PC-3 (cell line): ENCODE measurements at regions not wholly inside any gene's neighbourhood (a gene's known extent, or its start where the extent isn't known, plus 50 kb on each side); places are given as distances from the start of the nearest gene placed in this dataset.

Source experiments
- ATAC-seq: fragments of 200-7000 bp; cut with Tn5 transposase; 2 replicates; pipeline ENCODE4 v1.9.1; 2020; ENCODE audit warnings: mild to moderate bottlenecking, moderate library complexity
- BruUV-seq: library from RNA; stranded (reverse); fragments of 400-500 nt; replicated peaks from 2 replicates; lab custom pipeline; 2021; lab: Mats Ljungman, UMichigan
- CTCF ChIA-PET: fragments of 300-600 bp; sonication (Branson Sonifier 250); formaldehyde crosslinking; loops from one replicate; lab custom pipeline; 2022; ENCODE audit warnings: antibody characterized with exemption; lab: Charles Lee
- POLR2A ChIA-PET: fragments of 300-600 bp; sonication (Branson Sonifier 250); formaldehyde crosslinking; loops from one replicate; lab custom pipeline; 2022; ENCODE audit warnings: antibody characterized with exemption; ENCODE audit not compliant: unreplicated experiment; lab: Charles Lee
- DNase-seq: peaks from one replicate; pipeline ENCODE4 v3.0.0-alpha.2; 2015
- H2AFZ ChIP-seq: fragments of 300-600 bp; sonication (generic); 2 replicates; pipeline ENCODE4 v1.6.0; 2016; ENCODE audit warnings: antibody characterized with exemption, low read length
- H3F3A ChIP-seq: fragments of 300-600 bp; sonication (generic); one replicate; pipeline ENCODE4 v1.6.0; 2017; ENCODE audit warnings: antibody characterized with exemption, low read length, control low read depth, mild to moderate bottlenecking; ENCODE audit not compliant: unreplicated experiment
- H3K27ac ChIP-seq: fragments of 300-600 bp; sonication (generic); 2 replicates; pipeline ENCODE4 v1.5.1; 2016; ENCODE audit warnings: mild to moderate bottlenecking, low read length
- H3K27me3 ChIP-seq: fragments of 300-600 bp; sonication (generic); 2 replicates; pipeline ENCODE4 v1.6.1; 2016; ENCODE audit warnings: low read length, mixed read lengths
- H3K36me3 ChIP-seq: fragments of 300-600 bp; sonication (generic); 2 replicates; pipeline ENCODE4 v1.6.1; 2016; ENCODE audit warnings: low read depth, mixed run types, low read length, mixed read lengths
- H3K4me1 ChIP-seq: fragments of 300-600 bp; sonication (generic); 2 replicates; pipeline ENCODE4 v1.5.1; 2016; ENCODE audit warnings: low read length; ENCODE audit not compliant: insufficient read depth
- H3K4me2 ChIP-seq: fragments of 300-600 bp; sonication (generic); 2 replicates; pipeline ENCODE4 v1.6.0; 2016; ENCODE audit warnings: low read length
- H3K4me3 ChIP-seq: fragments of 300-600 bp; sonication (generic); 2 replicates; pipeline ENCODE4 v1.5.1; 2016; ENCODE audit warnings: mild to moderate bottlenecking, low read length, mixed read lengths
- H3K79me2 ChIP-seq: fragments of 300-600 bp; sonication (generic); 2 replicates; pipeline ENCODE4 v1.6.1; 2017; ENCODE audit warnings: low read length, mixed read lengths
- H3K9ac ChIP-seq: fragments of 300-600 bp; sonication (generic); 2 replicates; pipeline ENCODE4 v1.6.0; 2016; ENCODE audit warnings: mild to moderate bottlenecking, low read length
- H3K9me2 ChIP-seq: fragments of 300-600 bp; sonication (generic); replicated peaks from 2 replicates; pipeline ENCODE4 v1.6.1; 2016; ENCODE audit warnings: mixed run types, low read length, mixed read lengths
- H3K9me3 ChIP-seq: fragments of 300-600 bp; sonication (generic); 2 replicates; pipeline ENCODE4 v1.6.1; 2016; ENCODE audit warnings: low read length, mixed read lengths
- H4K20me1 ChIP-seq: fragments of 300-600 bp; sonication (generic); 2 replicates; pipeline ENCODE4 v1.6.1; 2016; ENCODE audit warnings: low read length, mixed read lengths
- CTCF ChIP-seq: fragments of 300-600 bp; sonication (generic); conservative IDR thresholded peaks from 2 replicates; pipeline ENCODE4 v1.5.1; 2017; ENCODE audit warnings: antibody characterized with exemption, low read depth, mild to moderate bottlenecking, low read length
- EZH2 ChIP-seq: fragments of 300-600 bp; sonication (generic); IDR thresholded peaks from one replicate; pipeline ENCODE4 v1.6.1; 2017; ENCODE audit warnings: antibody characterized with exemption, mild to moderate bottlenecking, low read length; ENCODE audit not compliant: unreplicated experiment
- EZH2phosphoT487 ChIP-seq: fragments of 300-600 bp; sonication (generic); IDR thresholded peaks from 2 replicates; pipeline ENCODE4 v1.6.1; 2018; ENCODE audit warnings: mild to moderate bottlenecking, antibody characterized with exemption, low read length, borderline replicate concordance
- intact Hi-C: fragments of 100-400 bp; cut with micrococcal nuclease; formaldehyde crosslinking; loops from 2 replicates; pipeline ENCODE4 v1.9.0; 2023

GRCh38 chr5:142253938-142254337 is 70.9 kb downstream of the SPRY4 start:
- H3K9me3 ChIP-seq = no peaks in the 10 kb centered on the region
- peaks cover 20% of the 10 kb centered on the region for H3K4me1 ChIP-seq
- DNase-seq = no peak
- no peak overlapping the region for H3K4me3 ChIP-seq
- no peaks in the 10 kb centered on the region for H3F3A ChIP-seq
- H3K79me2 ChIP-seq = no peaks in the 10 kb centered on the region
- H3K27me3 ChIP-seq = no peaks in the 10 kb centered on the region
- no peak overlapping the region for H3K9ac ChIP-seq
- intact Hi-C loops = no loop called here
- H3K9me2 ChIP-seq = no peaks in the 10 kb centered on the region
- no TSS peak for BruUV-seq
- CTCF ChIA-PET = no interaction called here
- H2AFZ ChIP-seq = no peak overlapping the region
- ATAC-seq = no peak
- POLR2A ChIA-PET = no interaction called here
- no peak overlapping the region for H3K4me2 ChIP-seq
- no peaks in the 10 kb centered on the region for H4K20me1 ChIP-seq
- no peaks in the 10 kb centered on the region for H3K36me3 ChIP-seq
- TF ChIP-seq CTCF = no peak
- TF ChIP-seq EZH2phosphoT487 = no peak
- no peak for TF ChIP-seq EZH2
- no peak overlapping the region for H3K27ac ChIP-seq

GRCh38 chr5:142250119-142250518 is 74.7 kb downstream of the SPRY4 start:
- no peaks in the 10 kb centered on the region for H3F3A ChIP-seq
- no peaks in the 10 kb centered on the region for H3K9me2 ChIP-seq
- no TSS peak for BruUV-seq
- no peak overlapping the region for H3K9ac ChIP-seq
- intact Hi-C loops = no loop called here
- CTCF ChIA-PET = no interaction called here
- H3K4me1 ChIP-seq = peaks cover 38% of the 10 kb centered on the region
- no peaks in the 10 kb centered on the region for H3K36me3 ChIP-seq
- H3K79me2 ChIP-seq = no peaks in the 10 kb centered on the region
- H2AFZ ChIP-seq = no peak overlapping the region
- no peak overlapping the region for H3K4me3 ChIP-seq
- H3K4me2 ChIP-seq = no peak overlapping the region
- no peaks in the 10 kb centered on the region for H3K27me3 ChIP-seq
- H3K9me3 ChIP-seq = no peaks in the 10 kb centered on the region
- no peaks in the 10 kb centered on the region for H4K20me1 ChIP-seq
- H3K27ac ChIP-seq = peak overlapping the region; percentile 88
- POLR2A ChIA-PET = interaction anchor here (0.6 kb wide), 1 partner anchor 547 kb away, joined by 11 read pairs; no protein-coding TSS in a partner anchor
- no peak for TF ChIP-seq EZH2phosphoT487
- TF ChIP-seq CTCF = no peak
- TF ChIP-seq EZH2 = no peak
- ATAC-seq (no peak), DNase-seq (no peak)

GRCh38 chr5:142248853-142249462 is 75.9 kb downstream of the SPRY4 start:
- CTCF ChIA-PET = interaction anchor here (0.6 kb wide), 1 partner anchor 300 kb away, joined by 4 read pairs; no protein-coding TSS in a partner anchor
- no peaks in the 10 kb centered on the region for H3K9me3 ChIP-seq
- H3K36me3 ChIP-seq = no peaks in the 10 kb centered on the region
- BruUV-seq = TSS peak; percentile 86
- no peaks in the 10 kb centered on the region for H3K27me3 ChIP-seq
- H4K20me1 ChIP-seq = no peaks in the 10 kb centered on the region
- no peaks in the 10 kb centered on the region for H3F3A ChIP-seq
- H3K4me1 ChIP-seq = peaks cover 38% of the 10 kb centered on the region
- H3K9me2 ChIP-seq = no peaks in the 10 kb centered on the region
- ATAC-seq (peak; percentile 74), DNase-seq (peak; percentile 80)
- intact Hi-C loops = loop anchor here (1.0 kb wide), 1 partner anchor 57 kb away; no protein-coding TSS in a partner anchor
- POLR2A ChIA-PET = interaction anchor here (0.5 to 0.9 kb wide), 4 partner anchors 20 to 62 kb away, joined by 3 to 5 read pairs (median 3); no protein-coding TSS in a partner anchor
- peak overlapping the region; percentile 65 for H2AFZ ChIP-seq
- H3K9ac ChIP-seq = peak overlapping the region; percentile 56
- peak overlapping the region; percentile 71 for H3K4me2 ChIP-seq
- TF ChIP-seq EZH2phosphoT487 = no peak
- no peak for TF ChIP-seq EZH2
- H3K27ac ChIP-seq = peak overlapping the region; percentile 88
- H3K4me3 ChIP-seq = peak overlapping the region; percentile 29; the same call in 1 of the 2 replicates
- no peaks in the 10 kb centered on the region for H3K79me2 ChIP-seq
